OCI-LY1 (cell line): ENCODE measurements at regions not wholly inside any gene's neighbourhood (a gene's known extent, or its start where the extent isn't known, plus 50 kb on each side); places are given as distances from the start of the nearest gene placed in this dataset.

Experiments
- H2AFZ ChIP-seq: fragments of 200-600 bp; sonication (generic), shearing (Covaris generic); 2 replicates; pipeline ENCODE4 v1.6.0; 2014; ENCODE audit warnings: antibody characterized with exemption, mild to moderate bottlenecking, low read length
- H3F3A ChIP-seq: fragments of 200-600 bp; sonication (generic), shearing (Covaris generic); 2 replicates; pipeline ENCODE4 v1.6.0; 2014; ENCODE audit warnings: mild to moderate bottlenecking, antibody characterized with exemption, low read length, moderate library complexity; ENCODE audit not compliant: insufficient read depth
- H3K27ac ChIP-seq: fragments of 200-600 bp; sonication (generic); 2 replicates; pipeline ENCODE4 v1.5.1; 2014; ENCODE audit warnings: low read length, mixed run types, mild to moderate bottlenecking, low read depth; ENCODE audit not compliant: poor library complexity, severe bottlenecking
- H3K27me3 ChIP-seq: fragments of 200-600 bp; sonication (generic); 2 replicates; pipeline ENCODE4 v1.6.0; 2014; ENCODE audit warnings: antibody characterized with exemption, mild to moderate bottlenecking, low read length, moderate library complexity; ENCODE audit not compliant: insufficient read depth
- H3K36me3 ChIP-seq: fragments of 200-600 bp; sonication (generic); 2 replicates; pipeline ENCODE4 v1.6.1; 2014; ENCODE audit warnings: mild to moderate bottlenecking, antibody characterized with exemption, low read length, moderate library complexity, mixed read lengths; ENCODE audit not compliant: insufficient read depth
- H3K4me1 ChIP-seq: fragments of 200-600 bp; sonication (generic); 2 replicates; pipeline ENCODE4 v1.5.1; 2014; ENCODE audit warnings: mild to moderate bottlenecking, low read length, moderate library complexity; ENCODE audit not compliant: insufficient read depth, severe bottlenecking
- H3K4me2 ChIP-seq: fragments of 200-600 bp; sonication (generic), shearing (Covaris generic); 2 replicates; pipeline ENCODE4 v1.6.1; 2014; ENCODE audit warnings: low read length
- H3K4me3 ChIP-seq: fragments of 200-600 bp; sonication (generic); 2 replicates; pipeline ENCODE4 v1.5.1; 2014; ENCODE audit warnings: low read length, low read depth, mild to moderate bottlenecking, mixed read lengths; ENCODE audit not compliant: poor library complexity, severe bottlenecking
- H3K79me2 ChIP-seq: fragments of 200-600 bp; shearing (Covaris generic); 2 replicates; pipeline ENCODE4 v1.6.1; 2016; ENCODE audit warnings: mixed run types, low read length, mixed read lengths; ENCODE audit not compliant: insufficient read depth
- H3K9ac ChIP-seq: fragments of 200-600 bp; sonication (generic), shearing (Covaris generic); 2 replicates; pipeline ENCODE4 v1.6.1; 2014; ENCODE audit warnings: mild to moderate bottlenecking, low read length, mixed read lengths
- H3K9me2 ChIP-seq: fragments of 200-600 bp; sonication (generic), shearing (Covaris generic); 2 replicates; pipeline ENCODE4 v1.6.1; 2014; ENCODE audit warnings: low read depth, mild to moderate bottlenecking, low read length, mixed read lengths
- H3K9me3 ChIP-seq: fragments of 200-600 bp; shearing (Covaris generic); 2 replicates; pipeline ENCODE4 v1.6.1; 2014; ENCODE audit warnings: low read length, mixed read lengths
- H4K20me1 ChIP-seq: fragments of 200-600 bp; sonication (generic), shearing (Covaris generic); 2 replicates; pipeline ENCODE4 v1.6.0; 2016; ENCODE audit warnings: mild to moderate bottlenecking, low read length; ENCODE audit not compliant: insufficient read depth
- CTCF ChIP-seq: fragments of 200-600 bp; sonication (generic), shearing (Covaris generic); IDR thresholded peaks from 2 replicates; pipeline ENCODE4 v1.5.1; 2017; ENCODE audit warnings: mild to moderate bottlenecking, antibody characterized with exemption, low read length, moderate library complexity, mixed read lengths
- EZH2 ChIP-seq: fragments of 200-600 bp; sonication (generic), shearing (Covaris generic); IDR thresholded peaks from 2 replicates; pipeline ENCODE4 v1.8.0; 2017; ENCODE audit warnings: borderline replicate concordance, mixed run types, mild to moderate bottlenecking, antibody characterized with exemption, low read length, moderate library complexity, mixed read lengths

DNA sequence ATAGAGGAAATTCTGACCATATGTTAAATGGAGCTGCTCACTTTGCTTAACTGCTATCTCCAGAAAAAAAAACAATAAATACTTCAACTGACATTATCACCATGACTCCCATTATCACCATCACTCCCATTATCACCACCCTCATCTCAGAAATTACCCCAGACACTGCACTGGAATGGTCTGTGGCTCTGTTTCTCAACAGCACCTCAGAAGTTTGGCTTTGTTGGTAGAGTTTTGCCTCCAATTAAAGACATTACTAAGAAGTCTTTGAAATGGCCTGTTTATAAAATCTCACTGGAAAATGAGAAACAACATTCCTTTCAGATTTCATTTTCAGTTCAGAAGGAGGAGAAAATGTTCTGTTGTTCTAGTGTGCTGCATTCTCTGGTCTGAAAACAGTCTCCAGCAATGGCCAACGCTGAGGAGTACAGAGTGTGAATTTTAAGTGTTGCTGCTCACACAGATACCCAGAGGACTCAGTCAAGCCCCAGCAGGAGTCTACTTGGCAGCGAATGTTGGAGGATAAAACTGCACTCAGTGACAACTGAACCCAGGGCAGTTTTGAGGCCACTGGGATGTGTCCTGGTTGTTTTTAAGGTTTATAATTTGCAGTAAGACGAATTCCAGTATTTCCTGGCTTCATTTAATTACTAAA lies 364.5 kb upstream of the CDH2 start:
- Histone ChIP-seq H4K20me1 (no peaks in the 10 kb centered on the region), H3K4me2 (no peak overlapping the region), H3F3A (no peaks in the 10 kb centered on the region), H3K36me3 (no peaks in the 10 kb centered on the region), H3K4me3 (no peak overlapping the region), H2AFZ (no peak overlapping the region), H3K27me3 (no peaks in the 10 kb centered on the region), H3K27ac (no peak overlapping the region), H3K4me1 (no peaks in the 10 kb centered on the region), H3K9me2 (no peaks in the 10 kb centered on the region), H3K9me3 (no peaks in the 10 kb centered on the region), H3K9ac (no peak overlapping the region), H3K79me2 (no peaks in the 10 kb centered on the region)
- TF ChIP-seq CTCF (no peak), EZH2 (no peak)

GRCh38 chr18:28529644-28530043 lies 352.7 kb upstream of the CDH2 start:
- no peak overlapping the region for H3K9ac ChIP-seq
- H3K27me3 ChIP-seq = no peaks in the 10 kb centered on the region
- no peaks in the 10 kb centered on the region for H3K4me1 ChIP-seq
- no peak overlapping the region for H3K4me3 ChIP-seq
- H3K9me2 ChIP-seq = no peaks in the 10 kb centered on the region
- H2AFZ ChIP-seq = no peak overlapping the region
- H3K79me2 ChIP-seq = no peaks in the 10 kb centered on the region
- TF ChIP-seq CTCF = no peak
- no peak for TF ChIP-seq EZH2
- H3K36me3 ChIP-seq = no peaks in the 10 kb centered on the region
- no peak overlapping the region for H3K27ac ChIP-seq
- no peaks in the 10 kb centered on the region for H3F3A ChIP-seq
- no peak overlapping the region for H3K4me2 ChIP-seq
- H4K20me1 ChIP-seq = no peaks in the 10 kb centered on the region
- H3K9me3 ChIP-seq = no peaks in the 10 kb centered on the region

DNA sequence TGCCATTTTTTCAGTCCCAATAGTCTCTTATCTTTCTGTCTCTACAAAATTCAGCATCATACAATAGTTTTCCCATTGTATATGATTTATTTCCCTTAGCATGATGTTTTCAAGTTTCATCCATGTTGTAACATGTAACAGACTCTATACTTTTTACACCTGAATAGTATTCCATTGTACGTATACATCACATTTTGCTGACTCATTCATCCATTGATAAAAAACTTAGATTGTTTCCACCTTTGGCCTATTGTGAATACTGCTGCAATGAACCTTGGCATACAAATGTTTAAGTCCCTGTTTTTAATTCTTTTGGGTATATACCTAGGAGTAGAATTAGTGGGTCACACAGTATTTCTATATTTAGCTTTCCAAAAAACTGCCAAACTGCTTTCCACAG lies 349.3 kb upstream of the CDH2 start:
- H3K27me3 ChIP-seq = no peaks in the 10 kb centered on the region
- no peak overlapping the region for H3K4me3 ChIP-seq
- no peak overlapping the region for H3K27ac ChIP-seq
- H3K9ac ChIP-seq = no peak overlapping the region
- H3K4me1 ChIP-seq = no peaks in the 10 kb centered on the region
- no peaks in the 10 kb centered on the region for H3K36me3 ChIP-seq
- no peak for TF ChIP-seq EZH2
- TF ChIP-seq CTCF = no peak
- no peak overlapping the region for H3K4me2 ChIP-seq
- H3K79me2 ChIP-seq = no peaks in the 10 kb centered on the region
- H3K9me2 ChIP-seq = no peaks in the 10 kb centered on the region
- no peaks in the 10 kb centered on the region for H4K20me1 ChIP-seq
- H2AFZ ChIP-seq = no peak overlapping the region
- no peaks in the 10 kb centered on the region for H3F3A ChIP-seq
- no peaks in the 10 kb centered on the region for H3K9me3 ChIP-seq
